Neural crest cell (in vitro differentiated cells): ENCODE measurements at regions not wholly inside any gene's neighbourhood (a gene's known extent, or its start where the extent isn't known, plus 50 kb on each side); places are given as distances from the start of the nearest gene placed in this dataset.
"Not testable (repeated sequence)": the region's sequence is repeated elsewhere in the genome, so short reads cannot be mapped to it uniquely, and the experiment has no call there.

ENCODE experiments used
- DNase-seq: peaks from one replicate; pipeline ENCODE4 v3.0.0; 2021; ENCODE audit warnings: low read depth, mixed read lengths, low spot score
- H3K27ac Mint-ChIP-seq: one replicate; pipeline ENCODE4 v1.8.0; 2021; ENCODE audit warnings: mild to moderate bottlenecking, mixed read lengths; ENCODE audit not compliant: unreplicated experiment
- H3K27me3 Mint-ChIP-seq: 2 replicates; pipeline ENCODE4 v1.8.0; 2021; ENCODE audit warnings: low read depth, mild to moderate bottlenecking, mixed read lengths
- H3K36me3 Mint-ChIP-seq: 2 replicates; pipeline ENCODE4 v1.8.0; 2021; ENCODE audit warnings: low read depth, mild to moderate bottlenecking, mixed read lengths
- H3K4me1 Mint-ChIP-seq: 2 replicates; pipeline ENCODE4 v1.8.0; 2021; ENCODE audit warnings: mixed read lengths
- H3K4me3 Mint-ChIP-seq: one replicate; pipeline ENCODE4 v1.8.0; 2021; ENCODE audit warnings: mild to moderate bottlenecking, mixed read lengths
- H3K9me3 Mint-ChIP-seq: 2 replicates; pipeline ENCODE4 v1.8.0; 2021; ENCODE audit warnings: mixed read lengths
- TF ChIP-seq, protein P1 (sequence below): fragments of 200-600 bp; sonication (generic); conservative IDR thresholded peaks from 2 replicates; pipeline ENCODE4 v1.5.0; 2021; ENCODE audit warnings: antibody characterized with exemption, mild to moderate bottlenecking

DNA sequence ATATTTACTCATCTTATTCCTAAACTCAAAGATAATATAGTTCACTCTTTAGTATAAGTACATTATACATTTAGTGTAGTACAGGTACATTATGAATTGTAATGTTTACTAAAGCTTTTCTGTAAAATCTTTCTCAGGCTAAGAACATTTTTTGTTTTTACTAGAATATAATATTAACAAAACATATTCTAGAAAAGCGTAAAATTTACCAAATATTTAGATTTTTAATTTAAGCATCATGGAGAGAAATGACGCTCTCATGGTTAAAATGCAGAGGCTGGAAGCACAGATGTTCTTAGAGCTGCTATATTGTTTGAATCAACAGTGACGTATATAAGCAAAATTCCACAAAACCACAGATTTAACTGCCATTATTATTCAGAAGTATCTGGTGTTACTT, 54.7 kb upstream of the NBPF15 start:
- not testable (repeated sequence) for DNase-seq, H3K27me3 Mint-ChIP-seq, H3K36me3 Mint-ChIP-seq, H3K4me1 Mint-ChIP-seq, H3K27ac Mint-ChIP-seq, H3K9me3 Mint-ChIP-seq, H3K4me3 Mint-ChIP-seq

DNA sequence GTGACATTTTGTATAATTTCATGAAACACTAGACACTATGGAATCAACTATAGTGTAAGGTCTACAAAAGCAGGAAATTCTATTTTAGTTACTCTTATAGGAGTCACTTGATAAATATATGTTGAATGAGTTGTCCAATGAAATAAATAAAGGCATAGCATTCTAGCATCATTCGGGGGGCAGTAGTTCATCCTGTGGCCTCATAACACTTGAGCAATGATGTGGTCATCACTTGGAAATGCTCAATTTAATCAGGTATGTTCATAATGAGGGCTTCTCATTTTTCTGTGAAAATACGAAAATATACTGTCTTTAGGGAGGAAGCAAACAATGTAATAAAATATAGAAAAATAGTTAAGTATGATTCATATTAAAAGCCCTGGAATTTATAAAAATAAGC, 55.4 kb upstream of the NBPF15 start:
- not testable (repeated sequence) for H3K4me1 Mint-ChIP-seq, H3K4me3 Mint-ChIP-seq, H3K27me3 Mint-ChIP-seq, DNase-seq, H3K9me3 Mint-ChIP-seq, H3K27ac Mint-ChIP-seq, H3K36me3 Mint-ChIP-seq

- H3K27ac Mint-ChIP-seq, H3K4me1 Mint-ChIP-seq, H3K4me3 Mint-ChIP-seq, H3K27me3 Mint-ChIP-seq, DNase-seq, H3K36me3 Mint-ChIP-seq, H3K9me3 Mint-ChIP-seq: not testable (repeated sequence)
Measured at GRCh38 chr1:144518439-144518838, 57.0 kb upstream of the NBPF15 start.

DNA sequence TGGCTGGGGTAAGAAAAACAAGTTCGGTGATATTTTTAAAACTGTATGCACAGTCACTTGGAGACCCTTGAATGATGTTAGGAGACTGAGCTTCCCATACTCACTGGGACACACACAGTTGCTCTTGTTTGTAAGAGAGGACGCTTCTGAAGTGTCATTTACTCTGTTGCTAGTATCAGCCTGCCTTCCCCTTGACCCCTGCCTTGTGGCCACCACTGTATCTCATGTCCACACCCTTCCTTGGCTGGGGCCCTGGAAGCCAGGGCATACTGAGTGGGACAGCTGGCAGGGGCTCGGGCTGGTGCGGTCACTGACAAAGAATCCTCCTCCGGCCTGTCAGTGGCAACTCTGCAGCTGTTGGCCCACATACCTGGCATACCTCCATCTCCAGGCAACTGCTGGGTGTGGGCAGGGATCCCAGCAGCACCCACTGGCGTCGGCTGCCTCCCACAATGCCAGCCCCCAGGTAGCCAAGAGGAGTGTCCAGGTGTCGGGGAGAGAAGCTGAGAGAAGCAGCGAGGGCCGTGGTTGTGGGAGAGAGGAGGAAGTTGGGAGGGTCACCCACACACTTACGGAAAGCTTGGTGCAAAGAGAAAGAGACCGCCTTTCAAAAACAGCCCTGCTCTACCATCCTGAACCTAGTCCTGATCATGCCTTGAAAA, 58.2 kb upstream of the NBPF15 start:
- H3K27me3 Mint-ChIP-seq, DNase-seq, H3K9me3 Mint-ChIP-seq, H3K27ac Mint-ChIP-seq, H3K4me1 Mint-ChIP-seq, H3K4me3 Mint-ChIP-seq, H3K36me3 Mint-ChIP-seq: not testable (repeated sequence)

- H3K36me3 Mint-ChIP-seq, H3K4me1 Mint-ChIP-seq, H3K27me3 Mint-ChIP-seq, H3K9me3 Mint-ChIP-seq: not testable (repeated sequence)
- peak overlapping the region; percentile 95 for H3K4me3 Mint-ChIP-seq
- DNase-seq = peak; percentile 50
- peak overlapping the region; percentile 100 for H3K27ac Mint-ChIP-seq
Measured at GRCh38 chr1:144523661-144524407, 62.4 kb upstream of the NBPF15 start.

DNA sequence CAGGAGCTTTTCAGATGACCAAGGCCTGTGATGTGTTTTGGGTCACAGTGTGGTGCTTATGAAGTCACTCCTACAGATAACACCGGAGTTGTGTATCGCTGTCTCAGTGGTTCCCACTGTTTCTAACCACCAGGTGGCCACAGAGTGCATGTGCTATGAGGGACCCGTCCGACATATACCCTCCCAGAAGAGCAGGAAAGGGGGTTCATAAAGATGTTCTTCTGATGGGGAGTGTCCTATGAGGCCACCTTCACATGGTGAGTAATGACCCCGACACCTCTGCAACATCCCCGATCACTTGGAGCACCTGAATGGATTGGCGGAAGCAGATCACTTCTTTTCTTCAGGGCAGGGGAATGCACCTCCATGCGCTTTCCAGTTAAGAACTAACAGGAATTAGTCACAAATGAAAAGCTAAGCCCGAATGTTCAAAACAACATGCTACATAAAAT, 60.5 kb upstream of the PPIAL4F start:
- DNase-seq, H3K27ac Mint-ChIP-seq, H3K9me3 Mint-ChIP-seq, H3K4me3 Mint-ChIP-seq, H3K36me3 Mint-ChIP-seq, H3K27me3 Mint-ChIP-seq: not testable (repeated sequence)
- peaks cover 15% of the 10 kb centered on the region for H3K4me1 Mint-ChIP-seq
- TF ChIP-seq, protein P1, sequence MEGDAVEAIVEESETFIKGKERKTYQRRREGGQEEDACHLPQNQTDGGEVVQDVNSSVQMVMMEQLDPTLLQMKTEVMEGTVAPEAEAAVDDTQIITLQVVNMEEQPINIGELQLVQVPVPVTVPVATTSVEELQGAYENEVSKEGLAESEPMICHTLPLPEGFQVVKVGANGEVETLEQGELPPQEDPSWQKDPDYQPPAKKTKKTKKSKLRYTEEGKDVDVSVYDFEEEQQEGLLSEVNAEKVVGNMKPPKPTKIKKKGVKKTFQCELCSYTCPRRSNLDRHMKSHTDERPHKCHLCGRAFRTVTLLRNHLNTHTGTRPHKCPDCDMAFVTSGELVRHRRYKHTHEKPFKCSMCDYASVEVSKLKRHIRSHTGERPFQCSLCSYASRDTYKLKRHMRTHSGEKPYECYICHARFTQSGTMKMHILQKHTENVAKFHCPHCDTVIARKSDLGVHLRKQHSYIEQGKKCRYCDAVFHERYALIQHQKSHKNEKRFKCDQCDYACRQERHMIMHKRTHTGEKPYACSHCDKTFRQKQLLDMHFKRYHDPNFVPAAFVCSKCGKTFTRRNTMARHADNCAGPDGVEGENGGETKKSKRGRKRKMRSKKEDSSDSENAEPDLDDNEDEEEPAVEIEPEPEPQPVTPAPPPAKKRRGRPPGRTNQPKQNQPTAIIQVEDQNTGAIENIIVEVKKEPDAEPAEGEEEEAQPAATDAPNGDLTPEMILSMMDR = peak; percentile 67

GRCh38 chr1:144533480-144533879, 59.2 kb upstream of the PPIAL4F start:
- Mint-ChIP-seq H3K4me1 (peaks cover 15% of the 10 kb centered on the region), H3K27ac (peak overlapping the region; percentile 51)
- H3K27me3 Mint-ChIP-seq, DNase-seq, H3K9me3 Mint-ChIP-seq, H3K36me3 Mint-ChIP-seq, H3K4me3 Mint-ChIP-seq: not testable (repeated sequence)

GRCh38 chr1:144534286-144534685, 58.4 kb upstream of the PPIAL4F start:
- not testable (repeated sequence) for H3K4me3 Mint-ChIP-seq, H3K36me3 Mint-ChIP-seq, H3K27ac Mint-ChIP-seq, H3K9me3 Mint-ChIP-seq, H3K27me3 Mint-ChIP-seq, DNase-seq
- peaks cover 15% of the 10 kb centered on the region for H3K4me1 Mint-ChIP-seq

DNA sequence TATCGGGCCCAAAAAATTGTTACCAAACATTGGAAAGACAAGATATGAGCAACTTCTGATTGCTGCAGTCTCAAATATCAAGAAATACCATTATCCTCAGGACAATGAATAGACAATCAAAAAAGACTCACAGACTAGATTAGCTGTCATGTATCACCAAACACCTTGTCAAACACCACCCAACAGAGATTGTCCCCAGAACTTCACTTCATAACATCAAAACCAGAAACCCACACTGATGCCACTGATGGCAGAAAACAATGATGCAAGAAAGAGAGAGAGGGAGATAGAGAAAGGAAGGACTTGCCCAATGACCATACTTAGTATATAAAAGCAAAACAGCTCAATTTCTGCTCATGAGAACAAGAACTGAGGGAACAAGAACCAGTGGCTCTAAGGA, 56.0 kb upstream of the PPIAL4F start:
- H3K27ac Mint-ChIP-seq, H3K27me3 Mint-ChIP-seq, H3K9me3 Mint-ChIP-seq, DNase-seq, H3K36me3 Mint-ChIP-seq, H3K4me3 Mint-ChIP-seq: not testable (repeated sequence)
- H3K4me1 Mint-ChIP-seq = peaks cover 15% of the 10 kb centered on the region

DNA sequence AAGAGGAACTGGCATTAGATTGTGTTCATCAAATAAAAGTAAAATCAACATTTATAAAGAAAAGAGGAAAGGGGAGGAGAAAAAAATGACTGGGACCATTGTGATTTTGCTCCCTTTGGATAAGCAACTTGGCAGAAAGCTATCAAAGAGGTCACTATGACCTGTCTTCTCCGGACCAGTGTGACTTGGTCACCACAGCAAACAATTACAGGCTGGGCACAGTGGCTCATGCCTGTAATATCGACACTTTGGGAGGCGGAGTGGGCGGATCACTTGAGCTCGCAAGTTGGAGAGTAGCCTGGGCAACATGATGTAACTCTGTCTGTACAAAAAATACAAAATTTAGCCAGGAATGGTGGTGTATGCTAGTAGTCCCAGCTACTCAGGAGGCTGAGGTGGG, 55.5 kb upstream of the PPIAL4F start:
- not testable (repeated sequence) for H3K9me3 Mint-ChIP-seq, H3K36me3 Mint-ChIP-seq, H3K4me3 Mint-ChIP-seq, DNase-seq, H3K27me3 Mint-ChIP-seq, H3K27ac Mint-ChIP-seq
- peaks cover 10% of the 10 kb centered on the region for H3K4me1 Mint-ChIP-seq

DNA sequence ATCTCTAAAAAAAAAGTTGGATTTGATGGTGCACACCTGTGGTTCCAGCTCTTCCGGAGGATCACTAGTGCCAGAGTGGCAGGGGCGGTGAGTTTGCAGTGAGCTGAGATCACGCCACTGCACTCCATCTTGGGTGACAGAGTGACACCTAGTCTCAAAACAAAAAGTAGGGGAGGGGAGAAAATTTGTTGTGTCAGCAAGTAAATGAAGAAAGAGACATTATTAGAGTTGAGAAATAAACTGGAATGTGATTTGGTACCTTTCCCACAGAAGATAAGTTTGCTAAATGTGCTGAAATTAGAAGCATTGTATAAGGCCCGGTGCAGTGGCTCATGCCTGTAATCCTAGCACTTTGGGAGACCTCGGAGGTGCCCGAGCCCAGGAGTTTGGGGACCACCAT, 54.0 kb upstream of the PPIAL4F start:
- H3K9me3 Mint-ChIP-seq, DNase-seq, H3K4me1 Mint-ChIP-seq, H3K27ac Mint-ChIP-seq, H3K4me3 Mint-ChIP-seq, H3K27me3 Mint-ChIP-seq, H3K36me3 Mint-ChIP-seq: not testable (repeated sequence)

GRCh38 chr1:144539191-144539960, 53.3 kb upstream of the PPIAL4F start:
- not testable (repeated sequence) for H3K4me3 Mint-ChIP-seq, H3K36me3 Mint-ChIP-seq, H3K4me1 Mint-ChIP-seq, H3K27me3 Mint-ChIP-seq, H3K9me3 Mint-ChIP-seq, DNase-seq, H3K27ac Mint-ChIP-seq
